Activated CD4-positive, CD25-positive, alpha-beta regulatory T cell treated with anti-CD3 and anti-CD28 coated beads, Interleukin-2, amount 50 U/mL, for 16 hours (primary cell): ENCODE measurements at regions not wholly inside any gene's neighbourhood (a gene's known extent, or its start where the extent isn't known, plus 50 kb on each side); places are given as distances from the start of the nearest gene placed in this dataset.
A peak's percentile ranks its signal among the peaks of the same experiment; 100 is the strongest.
"Not testable (repeated sequence)": the region's sequence is repeated elsewhere in the genome, so short reads cannot be mapped to it uniquely, and the experiment has no call there.

Experiments used
- DNase-seq: peaks from one replicate; pipeline ENCODE4 v3.0.0-alpha.2; 2020; ENCODE audit warnings: low read depth, low spot score

DNA sequence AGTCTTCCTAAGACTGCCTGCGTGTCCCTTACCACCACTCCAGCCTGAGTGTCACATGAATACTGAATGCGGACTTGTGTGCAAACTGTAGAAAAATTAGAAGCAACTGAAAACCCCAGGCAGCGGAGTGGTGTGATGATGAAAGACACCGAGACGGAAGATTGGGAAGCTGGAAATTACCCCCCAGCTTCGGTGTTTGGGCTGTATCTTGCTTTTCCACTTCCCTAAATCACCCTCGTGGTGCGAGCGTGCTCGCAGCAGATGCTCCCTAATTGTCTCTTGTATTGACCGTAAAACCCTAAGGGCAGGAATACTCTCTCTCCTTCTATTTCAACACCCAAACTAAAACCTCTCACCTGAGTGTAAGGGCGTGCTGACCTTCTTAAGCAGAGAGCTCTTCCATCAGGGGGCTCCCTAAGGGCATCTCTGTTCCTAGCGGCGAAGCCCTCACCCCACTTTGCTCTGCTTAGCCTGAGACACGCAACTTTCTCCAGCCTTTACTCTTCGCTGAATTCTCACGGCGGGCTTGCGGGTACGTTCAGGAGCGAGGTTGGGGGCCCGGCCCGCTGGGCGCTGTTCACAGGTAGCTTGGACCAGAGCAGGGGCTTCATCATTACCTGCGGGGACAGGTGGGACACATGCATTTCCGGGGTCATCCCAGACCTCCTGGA, 62.4 kb downstream of the CRYBB2 start:
- no peak for DNase-seq

GRCh38 chr22:25282346-25282670, 62.9 kb downstream of the CRYBB2 start:
- no peak for DNase-seq

- DNase-seq: no peak
These were observed 63.5 kb downstream of the CRYBB2 start for GRCh38 chr22:25282671-25283561.

- not testable (repeated sequence) for DNase-seq
These were observed 69.0 kb downstream of the CRYBB2 start for GRCh38 chr22:25288481-25288880.

DNA sequence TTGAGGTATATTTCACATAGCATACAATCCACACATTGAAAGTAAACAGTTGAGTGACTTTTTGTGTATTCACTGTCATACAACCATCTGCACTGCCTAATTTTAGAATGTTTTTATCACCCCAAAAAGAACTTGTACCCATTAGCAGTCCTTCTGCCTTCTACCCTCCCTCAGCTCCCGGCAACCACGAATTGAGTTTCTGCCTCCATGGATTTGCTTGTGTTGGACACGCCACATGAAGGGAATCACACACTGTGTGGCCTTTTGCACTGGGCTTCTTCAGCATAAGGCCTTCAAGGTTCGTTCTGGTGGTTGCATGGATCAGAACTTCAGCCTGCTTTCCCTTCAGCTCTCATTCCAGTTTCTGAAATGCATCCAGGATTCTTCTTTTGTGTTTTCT, 82.5 kb downstream of the CRYBB2 start:
- not testable (repeated sequence) for DNase-seq

- not testable (repeated sequence) for DNase-seq
These were observed 90.1 kb downstream of the CRYBB2 start for GRCh38 chr22:25309586-25309985.

DNA sequence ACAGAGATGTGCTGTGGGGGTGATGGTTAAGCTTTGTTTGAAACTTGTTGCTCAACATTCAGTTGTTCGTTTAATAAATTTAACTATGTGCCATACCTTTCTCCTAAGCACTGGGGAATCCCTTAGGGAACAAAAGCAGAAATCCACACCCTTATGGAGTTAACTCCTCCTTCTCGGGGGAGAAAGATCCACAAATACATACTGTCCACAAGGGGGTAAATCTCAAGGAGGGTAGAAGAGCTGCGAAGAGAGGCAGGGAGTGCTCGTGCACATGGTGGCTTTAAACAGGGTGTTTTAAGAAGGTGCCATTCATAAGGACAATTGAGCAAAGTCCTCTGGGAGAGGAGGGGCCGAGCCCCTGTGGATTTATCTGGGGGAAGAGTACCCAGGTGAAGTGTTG, 92.5 kb downstream of the CRYBB2 start:
- DNase-seq: not testable (repeated sequence)

DNA sequence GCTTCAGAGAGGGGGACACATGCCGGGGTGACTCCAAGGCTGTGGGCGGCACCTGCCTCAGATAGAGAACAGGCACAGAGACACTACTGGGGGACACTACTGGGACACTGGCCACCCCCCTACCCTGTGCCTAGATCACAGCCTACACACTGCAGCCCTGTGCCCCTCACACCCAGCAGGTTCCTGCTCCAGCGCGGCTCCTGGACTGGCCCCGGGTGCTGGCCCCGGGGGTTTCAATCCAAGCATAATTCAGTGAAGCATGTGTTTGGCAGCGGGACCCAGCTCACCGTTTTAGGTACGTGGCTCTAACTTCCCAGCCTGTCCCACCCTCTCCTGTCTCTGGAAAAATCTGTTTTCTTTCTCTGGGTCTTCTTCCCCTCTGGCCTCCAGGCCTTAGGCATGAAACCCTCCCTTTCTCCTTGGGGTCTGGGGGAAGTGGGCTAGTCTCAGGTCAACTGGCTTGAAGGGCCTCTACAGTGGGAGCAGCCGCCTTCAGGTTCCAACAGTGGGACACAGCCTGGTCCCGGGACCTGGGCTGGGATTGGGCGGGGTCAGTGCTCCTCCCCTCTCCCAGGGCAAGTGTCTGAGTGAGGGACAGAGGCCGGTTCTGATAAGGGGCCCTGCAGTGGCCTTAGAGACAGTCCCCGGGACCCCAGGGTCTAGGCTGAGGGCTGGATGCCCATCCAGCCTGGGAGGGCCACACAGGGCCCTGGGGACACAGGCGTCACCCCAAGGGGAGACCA, 98.8 kb downstream of the CRYBB2 start:
- DNase-seq: no peak

- DNase-seq: no peak
These were observed 107.7 kb downstream of the CRYBB2 start for GRCh38 chr22:25327018-25327755.

DNA sequence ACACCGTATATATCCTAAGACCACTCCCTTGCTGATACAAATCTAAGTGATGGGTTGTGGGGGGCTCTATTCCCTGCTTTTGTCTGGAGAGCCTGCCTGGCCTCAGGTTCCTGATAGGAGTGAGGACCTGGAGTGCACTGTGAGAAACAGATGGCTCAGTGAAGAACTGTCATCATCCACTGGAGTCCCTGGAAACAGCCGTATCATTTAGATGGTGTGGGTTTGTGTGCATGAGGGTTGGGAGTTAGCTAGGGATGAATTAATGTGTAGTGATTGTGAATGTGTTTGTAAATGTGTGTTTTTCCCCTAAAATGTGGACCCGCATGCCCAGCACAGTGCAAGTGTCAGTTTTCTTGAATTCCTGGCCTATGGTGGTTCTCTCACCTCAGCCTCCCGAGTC, 111.6 kb downstream of the CRYBB2 start:
- no peak for DNase-seq

DNA sequence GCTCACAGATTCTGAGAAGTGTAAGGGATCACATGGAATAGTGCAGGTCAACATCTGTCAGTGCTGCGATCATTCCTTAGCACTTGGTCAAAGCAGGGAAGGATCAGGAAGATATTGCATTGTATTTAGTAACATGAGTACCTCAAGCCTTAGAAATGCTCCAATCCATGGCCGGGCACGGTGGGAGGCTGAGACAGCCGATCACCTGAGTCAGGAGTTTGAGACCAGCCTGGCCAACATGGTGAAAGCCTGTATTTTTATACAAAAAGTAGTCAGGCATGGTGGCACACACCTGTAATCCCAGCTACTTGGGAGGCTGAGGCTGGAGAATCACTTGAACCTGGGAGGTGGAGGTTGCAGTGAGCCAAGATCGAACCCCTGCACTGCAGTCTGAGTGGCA, 112.5 kb downstream of the CRYBB2 start:
- not testable (repeated sequence) for DNase-seq

- DNase-seq: no peak
These were observed 112.9 kb downstream of the CRYBB2 start for GRCh38 chr22:25332386-25332785.

- peak; percentile 16 for DNase-seq
These were observed 114.7 kb downstream of the CRYBB2 start for GRCh38 chr22:25334162-25334490.

DNA sequence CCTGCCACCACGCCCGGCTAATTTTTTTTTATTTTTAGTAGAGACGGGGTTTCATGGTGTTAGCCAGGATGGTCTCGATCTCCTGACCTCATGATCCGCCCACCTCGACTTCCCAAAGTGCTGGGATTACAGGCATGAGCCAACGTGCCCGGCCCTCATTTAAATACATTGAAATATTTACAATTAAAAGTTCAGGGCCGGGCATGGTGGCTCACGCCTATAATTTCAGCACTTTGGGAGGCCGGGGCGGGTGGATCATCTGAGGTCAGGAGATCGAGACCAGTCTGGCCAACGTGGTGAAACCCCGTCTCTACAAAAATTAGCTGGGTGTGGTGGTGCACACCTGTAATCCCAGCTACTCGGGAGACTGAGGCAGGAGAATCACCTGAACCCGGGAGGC, 115.2 kb downstream of the CRYBB2 start:
- DNase-seq: not testable (repeated sequence)

DNA sequence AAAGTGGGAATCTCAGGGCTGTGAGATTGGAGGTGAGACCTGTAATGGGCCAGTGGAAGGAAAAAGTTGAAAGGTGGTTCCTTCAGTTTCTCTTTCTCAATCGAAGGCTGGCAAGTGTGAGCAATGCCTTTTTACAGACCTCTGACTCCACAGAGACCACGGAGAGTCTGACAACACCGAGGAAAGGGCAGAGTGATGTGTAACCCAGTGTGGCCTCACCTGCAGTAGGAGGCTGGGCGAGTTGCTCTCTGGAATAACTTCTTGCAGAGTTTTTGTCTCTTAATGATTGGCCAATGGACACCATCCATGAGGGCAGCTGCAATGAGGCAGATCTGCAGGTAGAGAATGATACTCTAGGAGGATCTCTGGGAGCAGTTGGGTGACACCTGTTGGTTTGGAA, 115.8 kb downstream of the CRYBB2 start:
- not testable (repeated sequence) for DNase-seq

- not testable (repeated sequence) for DNase-seq
These were observed 121.1 kb downstream of the CRYBB2 start for GRCh38 chr22:25340536-25340935.

DNA sequence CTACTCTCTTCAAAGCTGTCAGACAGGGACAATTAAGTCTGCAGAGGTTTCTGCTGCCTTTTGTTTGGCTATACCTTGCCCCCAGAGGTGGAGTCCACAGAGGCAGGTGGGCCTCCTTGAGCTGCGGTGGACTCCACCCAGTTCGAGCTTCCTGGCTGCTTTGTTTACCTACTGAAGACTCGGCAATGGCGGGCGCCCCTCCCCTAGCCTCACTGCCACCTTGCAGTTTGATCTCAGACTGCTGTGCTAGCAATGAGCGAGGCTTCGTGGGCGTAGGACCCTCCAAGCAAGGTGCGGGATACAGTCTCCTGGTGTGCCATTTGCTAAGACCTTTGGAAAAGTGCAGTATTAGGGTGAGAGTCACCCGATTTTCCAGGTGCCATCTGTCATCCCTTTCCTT, 124.9 kb downstream of the CRYBB2 start:
- DNase-seq: not testable (repeated sequence)

GRCh38 chr22:25346859-25347751, 127.7 kb downstream of the CRYBB2 start:
- DNase-seq: no peak

- DNase-seq: no peak
These were observed 128.3 kb downstream of the CRYBB2 start for GRCh38 chr22:25347752-25348102.

DNA sequence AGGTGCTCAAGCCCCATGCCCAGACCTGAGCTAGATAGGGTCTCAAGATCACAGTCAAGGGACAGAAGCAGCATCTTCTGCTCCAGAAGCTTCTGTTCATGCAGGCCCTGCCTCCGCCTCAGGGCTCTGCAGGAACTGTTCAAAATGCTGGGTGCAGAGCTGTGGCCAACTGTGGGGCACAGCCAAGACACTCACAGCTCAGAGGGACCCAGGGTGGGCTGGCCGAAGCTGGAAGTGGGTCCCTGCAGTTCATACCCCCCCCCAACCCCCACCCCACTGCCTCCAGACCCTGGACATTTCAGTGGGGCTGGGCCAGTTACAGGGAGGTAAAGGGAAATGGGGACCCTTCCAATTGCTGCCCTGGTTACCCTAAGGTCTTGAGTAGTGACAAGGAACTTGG, 129.0 kb downstream of the CRYBB2 start:
- DNase-seq: no peak

DNA sequence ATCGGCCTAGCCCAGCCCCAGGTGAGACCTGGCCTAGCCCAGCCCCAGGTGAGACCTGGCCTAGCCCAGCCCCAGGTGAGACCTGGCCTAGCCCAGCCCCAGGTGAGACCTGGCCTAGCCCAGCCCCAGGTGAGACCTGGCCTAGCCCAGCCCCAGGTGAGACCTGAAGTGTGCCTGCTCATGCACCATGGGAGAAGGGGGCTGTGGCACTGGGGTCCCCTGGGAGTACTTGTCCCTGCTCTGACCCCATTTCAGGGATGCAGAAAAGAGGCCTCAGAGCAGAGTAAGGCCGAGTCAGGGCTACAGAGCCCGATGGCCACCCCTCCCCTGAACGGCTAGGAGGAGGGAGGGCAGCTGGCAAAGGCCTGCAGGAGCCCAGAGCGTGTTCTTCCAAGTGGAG, 129.6 kb downstream of the CRYBB2 start:
- DNase-seq: not testable (repeated sequence)
